SK-N-SH (cell line): ENCODE measurements at regions not wholly inside any gene's neighbourhood (a gene's known extent, or its start where the extent isn't known, plus 50 kb on each side); places are given as distances from the start of the nearest gene placed in this dataset.

Source experiments
- CTCF ChIA-PET: fragments of 300-600, 350-600 bp; formaldehyde crosslinking; extraction: SDS; loops from one replicate; lab custom pipeline; 2021; lab: Yijun Ruan, JAX
- POLR2A ChIA-PET: fragments of 350-600 bp; sonication (Branson Sonifier 250); formaldehyde crosslinking; extraction: SDS; loops from one replicate; lab custom pipeline; 2020; ENCODE audit warnings: antibody characterized with exemption, inconsistent platforms; lab: Yijun Ruan, JAX
- DNase-seq: peaks from one replicate; pipeline ENCODE4 v3.0.0; 2012
- H2AFZ ChIP-seq: fragments of 200-600 bp; sonication (generic); 2 replicates; pipeline ENCODE4 v1.8.1; 2016; ENCODE audit warnings: antibody characterized with exemption, mild to moderate bottlenecking, low read depth
- H3F3A ChIP-seq: fragments of 200-600 bp; sonication (generic); replicated peaks from 2 replicates; pipeline ENCODE3; 2016; ENCODE audit warnings: antibody characterized with exemption, mild to moderate bottlenecking; ENCODE audit not compliant: insufficient read depth
- H3K27ac ChIP-seq, 2 experiments: fragments of 200-500 bp in 1 of 2; fragments of 200-600 bp in 1 of 2; sonication (Bioruptor generic) in 1 of 2; sonication (generic), shearing (Covaris generic) in 1 of 2; 2 replicates each; pipeline versions ENCODE4 v1.5.1 to v1.6.1; 2014 to 2016; ENCODE audit warnings: low read depth in 2 of 2, inconsistent platforms in 1 of 2, low read length in 1 of 2, mild to moderate bottlenecking in 1 of 2, mixed read lengths in 1 of 2
- H3K27me3 ChIP-seq: fragments of 200-600 bp; sonication (generic), shearing (Covaris generic); 2 replicates; pipeline ENCODE4 v1.6.1; 2016; ENCODE audit warnings: mixed run types; ENCODE audit not compliant: insufficient read depth
- H3K36me3 ChIP-seq, 2 experiments: fragments of 200-500 bp in 1 of 2; fragments of 200-600 bp in 1 of 2; sonication (Bioruptor generic) in 1 of 2; sonication (generic) in 1 of 2; replicated peaks in 1 of 2; 2 replicates each; pipeline versions ENCODE3 to v1.5.1; 2014 to 2016; ENCODE audit warnings: low read length in 1 of 2, mild to moderate bottlenecking in 1 of 2; ENCODE audit not compliant: insufficient read depth in 2 of 2, control insufficient read depth in 1 of 2
- H3K4me1 ChIP-seq, 2 experiments: fragments of 200-500 bp in 1 of 2; fragments of 200-600 bp in 1 of 2; sonication (Bioruptor generic) in 1 of 2; sonication (generic), shearing (Covaris generic) in 1 of 2; 2 replicates each; pipeline versions ENCODE4 v1.5.1 to v1.6.1; 2014 to 2016; ENCODE audit warnings: low read depth in 1 of 2, low read length in 1 of 2, mixed run types in 1 of 2; ENCODE audit not compliant: insufficient read depth in 2 of 2, control insufficient read depth in 1 of 2
- H3K4me2 ChIP-seq: fragments of 200-600 bp; sonication (generic), shearing (Covaris generic); 2 replicates; pipeline ENCODE4 v1.6.1; 2017; ENCODE audit warnings: mixed run types
- H3K4me3 ChIP-seq, 2 experiments: fragments of 200-500 bp in 1 of 2; fragments of 200-600 bp in 1 of 2; sonication (Bioruptor generic) in 1 of 2; sonication (generic), shearing (Covaris generic) in 1 of 2; 2 replicates each; pipeline versions ENCODE4 v1.5.1 to v1.8.1; 2014 to 2016; ENCODE audit warnings: low read depth in 2 of 2, inconsistent platforms in 1 of 2, low read length in 1 of 2, mild to moderate bottlenecking in 1 of 2, mixed read lengths in 1 of 2, moderate library complexity in 1 of 2
- H3K79me2 ChIP-seq: fragments of 200-600 bp; sonication (generic); 2 replicates; pipeline ENCODE4 v1.8.1; 2017; ENCODE audit warnings: mild to moderate bottlenecking; ENCODE audit not compliant: insufficient read depth
- H3K9ac ChIP-seq: fragments of 200-600 bp; sonication (generic); 2 replicates; pipeline ENCODE4 v1.6.1; 2017; ENCODE audit warnings: mixed run types
- H3K9me2 ChIP-seq: fragments of 200-600 bp; sonication (generic); 2 replicates; pipeline ENCODE4 v1.6.1; 2017; ENCODE audit warnings: mixed run types
- H3K9me3 ChIP-seq: fragments of 200-600 bp; sonication (generic); 2 replicates; pipeline ENCODE4 v1.6.1; 2017; ENCODE audit warnings: mixed run types, mild to moderate bottlenecking, moderate library complexity
- H4K20me1 ChIP-seq: fragments of 200-600 bp; sonication (generic); 2 replicates; pipeline ENCODE4 v1.6.1; 2017; ENCODE audit warnings: mild to moderate bottlenecking, mixed run types; ENCODE audit not compliant: insufficient read depth
- CHD2 ChIP-seq: fragments of 150-350 bp; IDR thresholded peaks from 2 replicates; pipeline ENCODE4 v1.6.1; 2018; ENCODE audit warnings: low read length; ENCODE audit not compliant: partially characterized antibody
- FOXJ3 ChIP-seq: sonication (generic); formaldehyde crosslinking; IDR thresholded peaks from 2 replicates; pipeline ENCODE4 v1.5.1; 2020; ENCODE audit warnings: mild to moderate bottlenecking, missing genetic modification reagents
- FOXM1 ChIP-seq: IDR thresholded peaks from 2 replicates; pipeline ENCODE4 v1.4.0; 2012; ENCODE audit warnings: low read depth, mild to moderate bottlenecking
- GATA2 ChIP-seq: sonication (generic); formaldehyde crosslinking; IDR thresholded peaks from 2 replicates; pipeline ENCODE4 v1.5.0; 2020; ENCODE audit warnings: mild to moderate bottlenecking, missing genetic modification reagents
- NRF1 ChIP-seq: IDR thresholded peaks from 2 replicates; pipeline ENCODE4 v1.6.1; 2012; ENCODE audit warnings: low read depth, mild to moderate bottlenecking, low read length
- RFX5 ChIP-seq: IDR thresholded peaks from 2 replicates; pipeline ENCODE4 v1.6.1; 2012; ENCODE audit warnings: mild to moderate bottlenecking, improper control_type of control experiment, low read length
- SIN3A ChIP-seq: IDR thresholded peaks from 2 replicates; pipeline ENCODE4 v1.6.1; 2012; ENCODE audit warnings: low read depth, mild to moderate bottlenecking, low read length, moderate library complexity, borderline replicate concordance
- TAF1 ChIP-seq: IDR thresholded peaks from 2 replicates; pipeline ENCODE4 v1.6.1; 2012; ENCODE audit warnings: low read depth, mild to moderate bottlenecking, low read length, moderate library complexity, borderline replicate concordance
- TCF12 ChIP-seq: IDR thresholded peaks from 2 replicates; pipeline ENCODE4 v1.4.0; 2012
- YY1 ChIP-seq: IDR thresholded peaks from 2 replicates; pipeline ENCODE4 v1.4.0; 2012; ENCODE audit warnings: low read depth, mild to moderate bottlenecking
- WGBS: methylation state at CpG from one replicate; pipeline ENCODE4 v1.1.6; 2017; ENCODE audit warnings: low lambda C conversion rate; 5-methylcytosine and 5-hydroxymethylcytosine counted together
- TF ChIP-seq, protein P1 (sequence below): fragments of 150-350 bp; IDR thresholded peaks from 2 replicates; pipeline ENCODE4 v1.6.1; 2016; ENCODE audit warnings: mild to moderate bottlenecking, low read depth, low read length
- TF ChIP-seq, protein P2 (sequence below): IDR thresholded peaks from 2 replicates; pipeline ENCODE4 v1.4.0; 2012; ENCODE audit warnings: low read depth
- TF ChIP-seq, protein P3 (sequence below): IDR thresholded peaks from 2 replicates; pipeline ENCODE4 v1.6.1; 2012; ENCODE audit warnings: mild to moderate bottlenecking, low read depth, low read length, moderate library complexity

DNA sequence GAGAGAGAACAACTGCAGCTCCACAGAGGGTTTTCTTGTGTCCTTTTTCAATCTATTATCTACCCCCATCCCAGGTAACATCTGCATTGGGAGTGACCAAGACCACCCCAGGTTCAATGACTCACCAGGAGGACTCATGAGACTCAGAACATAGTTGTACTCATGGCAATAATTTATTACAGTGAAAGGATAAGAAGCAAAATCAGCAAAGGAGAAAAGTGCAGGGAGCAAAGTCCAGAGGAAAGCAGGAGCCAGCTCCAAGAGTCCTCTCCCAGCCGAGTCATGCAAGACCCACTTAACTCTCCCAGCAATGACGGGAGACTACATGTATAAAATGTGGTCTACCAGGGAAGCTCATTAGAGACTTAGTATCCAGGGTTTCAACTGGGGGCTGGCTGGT, 129.5 kb upstream of the RBPJ start:
- TF ChIP-seq, protein P1, sequence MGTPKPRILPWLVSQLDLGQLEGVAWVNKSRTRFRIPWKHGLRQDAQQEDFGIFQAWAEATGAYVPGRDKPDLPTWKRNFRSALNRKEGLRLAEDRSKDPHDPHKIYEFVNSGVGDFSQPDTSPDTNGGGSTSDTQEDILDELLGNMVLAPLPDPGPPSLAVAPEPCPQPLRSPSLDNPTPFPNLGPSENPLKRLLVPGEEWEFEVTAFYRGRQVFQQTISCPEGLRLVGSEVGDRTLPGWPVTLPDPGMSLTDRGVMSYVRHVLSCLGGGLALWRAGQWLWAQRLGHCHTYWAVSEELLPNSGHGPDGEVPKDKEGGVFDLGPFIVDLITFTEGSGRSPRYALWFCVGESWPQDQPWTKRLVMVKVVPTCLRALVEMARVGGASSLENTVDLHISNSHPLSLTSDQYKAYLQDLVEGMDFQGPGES: no peak
- peak; percentile 13; the same call in 1 of the 2 replicates for TF ChIP-seq TCF12
- TF ChIP-seq, protein P2, sequence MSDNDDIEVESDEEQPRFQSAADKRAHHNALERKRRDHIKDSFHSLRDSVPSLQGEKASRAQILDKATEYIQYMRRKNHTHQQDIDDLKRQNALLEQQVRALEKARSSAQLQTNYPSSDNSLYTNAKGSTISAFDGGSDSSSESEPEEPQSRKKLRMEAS: no peak
- TF ChIP-seq, all 33 proteins: peak for 1
- H4K20me1 ChIP-seq: no peaks in the 10 kb centered on the region
- no peak for DNase-seq
- no peaks in the 10 kb centered on the region for H3K4me1 ChIP-seq
- no peaks in the 10 kb centered on the region for H3F3A ChIP-seq
- H3K79me2 ChIP-seq: no peaks in the 10 kb centered on the region
- no peaks in the 10 kb centered on the region for H3K9me2 ChIP-seq
- no peak overlapping the region for H3K27ac ChIP-seq
- H3K4me3 ChIP-seq: no peak overlapping the region
- 79% methylated on average over 2 of the region's 2 CpGs for WGBS
- ChIA-PET CTCF (interaction anchor here (0.8 kb wide), 1 partner anchor 27 kb away, joined by 3 read pairs; no protein-coding TSS in a partner anchor), POLR2A (no interaction called here)
- H3K27me3 ChIP-seq: no peaks in the 10 kb centered on the region
- H3K36me3 ChIP-seq: no peaks in the 10 kb centered on the region
- no peak overlapping the region for H3K9ac ChIP-seq
- H3K9me3 ChIP-seq: no peaks in the 10 kb centered on the region
- H2AFZ ChIP-seq: no peak overlapping the region
- no peak overlapping the region for H3K4me2 ChIP-seq

DNA sequence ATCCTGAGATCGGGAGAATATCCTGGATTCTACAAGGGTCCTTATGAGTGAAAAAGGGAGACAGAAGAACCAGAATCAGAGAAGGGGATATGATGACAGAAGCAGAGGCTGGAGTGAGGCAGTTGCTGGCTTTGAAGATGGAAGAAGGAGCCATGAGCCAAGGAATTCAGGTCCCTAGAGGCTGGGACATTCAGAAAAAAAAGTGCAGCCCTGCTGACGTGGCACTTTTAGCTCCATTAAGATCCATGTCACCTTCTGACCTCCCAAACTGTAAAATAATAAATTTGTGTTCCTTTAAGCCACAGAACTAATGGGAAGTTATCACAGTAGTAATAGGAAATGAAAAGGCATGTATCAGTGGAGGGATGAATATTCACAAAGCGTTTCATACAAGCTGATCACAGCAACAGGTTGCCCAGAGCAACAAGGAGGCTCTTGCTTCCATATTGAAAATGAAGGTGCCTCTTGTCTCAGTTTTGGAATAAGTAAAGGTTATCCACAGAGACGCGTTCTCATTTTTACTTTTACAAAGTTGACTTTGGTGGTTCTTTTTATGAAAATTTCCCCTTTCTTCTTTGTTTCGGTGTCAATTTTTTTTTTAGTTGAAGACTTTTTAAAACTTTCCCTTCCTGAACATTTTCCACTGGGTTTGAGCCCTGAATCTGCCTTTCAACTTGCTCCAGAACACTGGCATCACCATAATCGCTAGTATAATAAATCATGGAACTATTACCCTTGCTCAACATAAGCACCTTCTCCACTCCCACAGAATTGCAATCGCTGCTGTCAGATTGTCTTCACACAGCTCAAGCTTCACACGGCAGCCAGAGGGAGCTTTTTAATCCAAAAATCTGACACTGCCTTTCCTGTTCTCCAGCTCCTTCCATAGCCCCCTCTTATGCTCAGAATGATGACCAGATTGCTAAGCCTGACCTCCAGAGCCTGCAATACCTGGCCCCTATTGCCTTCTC, 127.6 kb upstream of the RBPJ start:
- H3K9ac ChIP-seq: no peak overlapping the region
- H3K79me2 ChIP-seq: no peaks in the 10 kb centered on the region
- H3K4me2 ChIP-seq: no peak overlapping the region
- no peak for DNase-seq
- H3K9me3 ChIP-seq: no peaks in the 10 kb centered on the region
- no peaks in the 10 kb centered on the region for H3K36me3 ChIP-seq
- WGBS: 84% methylated on average over 9 of the region's 9 CpGs
- no peaks in the 10 kb centered on the region for H4K20me1 ChIP-seq
- peaks cover 5% of the 10 kb centered on the region for H3F3A ChIP-seq
- peaks cover 4 to 8% of the 10 kb centered on the region in 2 experiments; a peak in 2 of 4 replicates for H3K4me1 ChIP-seq
- ChIA-PET CTCF (interaction anchor here (1.1 kb wide), 1 partner anchor 11 kb away, joined by 3 read pairs; no protein-coding TSS in a partner anchor), POLR2A (no interaction called here)
- H3K27ac ChIP-seq: no peak overlapping the region
- H3K4me3 ChIP-seq: no peak overlapping the region
- H2AFZ ChIP-seq: no peak overlapping the region
- TF ChIP-seq, protein P3, sequence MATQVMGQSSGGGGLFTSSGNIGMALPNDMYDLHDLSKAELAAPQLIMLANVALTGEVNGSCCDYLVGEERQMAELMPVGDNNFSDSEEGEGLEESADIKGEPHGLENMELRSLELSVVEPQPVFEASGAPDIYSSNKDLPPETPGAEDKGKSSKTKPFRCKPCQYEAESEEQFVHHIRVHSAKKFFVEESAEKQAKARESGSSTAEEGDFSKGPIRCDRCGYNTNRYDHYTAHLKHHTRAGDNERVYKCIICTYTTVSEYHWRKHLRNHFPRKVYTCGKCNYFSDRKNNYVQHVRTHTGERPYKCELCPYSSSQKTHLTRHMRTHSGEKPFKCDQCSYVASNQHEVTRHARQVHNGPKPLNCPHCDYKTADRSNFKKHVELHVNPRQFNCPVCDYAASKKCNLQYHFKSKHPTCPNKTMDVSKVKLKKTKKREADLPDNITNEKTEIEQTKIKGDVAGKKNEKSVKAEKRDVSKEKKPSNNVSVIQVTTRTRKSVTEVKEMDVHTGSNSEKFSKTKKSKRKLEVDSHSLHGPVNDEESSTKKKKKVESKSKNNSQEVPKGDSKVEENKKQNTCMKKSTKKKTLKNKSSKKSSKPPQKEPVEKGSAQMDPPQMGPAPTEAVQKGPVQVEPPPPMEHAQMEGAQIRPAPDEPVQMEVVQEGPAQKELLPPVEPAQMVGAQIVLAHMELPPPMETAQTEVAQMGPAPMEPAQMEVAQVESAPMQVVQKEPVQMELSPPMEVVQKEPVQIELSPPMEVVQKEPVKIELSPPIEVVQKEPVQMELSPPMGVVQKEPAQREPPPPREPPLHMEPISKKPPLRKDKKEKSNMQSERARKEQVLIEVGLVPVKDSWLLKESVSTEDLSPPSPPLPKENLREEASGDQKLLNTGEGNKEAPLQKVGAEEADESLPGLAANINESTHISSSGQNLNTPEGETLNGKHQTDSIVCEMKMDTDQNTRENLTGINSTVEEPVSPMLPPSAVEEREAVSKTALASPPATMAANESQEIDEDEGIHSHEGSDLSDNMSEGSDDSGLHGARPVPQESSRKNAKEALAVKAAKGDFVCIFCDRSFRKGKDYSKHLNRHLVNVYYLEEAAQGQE: no peak
- TF ChIP-seq YY1 (no peak), GATA2 (CRISPR knock-in tag) (no peak), FOXM1 (no peak), CHD2 (no peak), RFX5 (no peak), TCF12 (no peak), TAF1 (no peak), SIN3A (no peak), NRF1 (no peak), FOXJ3 (CRISPR knock-in tag) (no peak)
- TF ChIP-seq, protein P1: no peak
- H3K9me2 ChIP-seq: no peaks in the 10 kb centered on the region
- no peaks in the 10 kb centered on the region for H3K27me3 ChIP-seq
